C4-2B (cell line): ENCODE measurements at regions not wholly inside any gene's neighbourhood (a gene's known extent, or its start where the extent isn't known, plus 50 kb on each side); places are given as distances from the start of the nearest gene placed in this dataset.

Source experiments
- CTCF ChIP-seq: fragments of 450-650 bp; conservative IDR thresholded peaks from 2 replicates; pipeline ENCODE4 v1.5.1; 2017; ENCODE audit warnings: mild to moderate bottlenecking
- ZFX ChIP-seq: fragments of 450-650 bp; IDR thresholded peaks from 2 replicates; pipeline ENCODE4 v1.6.1; 2017

DNA sequence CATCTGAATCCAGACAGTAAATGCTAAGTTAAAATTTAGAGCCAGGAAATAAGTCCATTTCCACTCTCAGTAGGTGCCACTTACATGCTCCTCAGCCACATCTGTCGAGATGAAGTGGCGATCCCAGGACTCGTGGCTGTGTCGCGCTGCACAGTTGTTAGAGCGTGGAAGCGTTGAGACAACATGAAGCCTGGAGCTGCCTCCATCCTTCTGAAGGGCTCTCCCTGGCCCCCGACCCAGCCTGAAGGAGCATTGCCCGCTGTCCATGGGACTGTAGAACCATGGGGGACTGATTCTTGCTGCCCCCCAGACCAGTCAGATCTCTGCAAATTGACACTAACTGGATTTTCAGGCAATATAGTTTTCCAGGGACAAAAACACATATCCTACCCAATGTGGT lies 58.9 kb downstream of the IRX1 start:
- TF ChIP-seq CTCF, result no peak
- no peak for TF ChIP-seq ZFX
